ENCODE measurements at regions not wholly inside any gene's neighbourhood (a gene's known extent, or its start where the extent isn't known, plus 50 kb on each side); places are given as distances from the start of the nearest gene placed in this dataset.
"Not testable (repeated sequence)": the region's sequence is repeated elsewhere in the genome, so short reads cannot be mapped to it uniquely, and the experiment has no call there.

- H3K36me3 ChIP-seq, result no peaks in the 10 kb centered on the region
- no peaks in the 10 kb centered on the region for H3K9me3 ChIP-seq
- DNase-seq, result no peak
- no peak for TF ChIP-seq POLR2A (IDR thresholded peaks at IDR 0.05)
- peak in 1 of 6 experiments; percentile 8 for TF ChIP-seq CTCF (IDR thresholded peaks at IDR 0.05)
- H3K27me3 ChIP-seq, result no peaks in the 10 kb centered on the region
- intact Hi-C loops (cut with DNase I), result no loop called here
- no peak overlapping the region for H3K27ac ChIP-seq
- H3K4me1 ChIP-seq, result no peaks in the 10 kb centered on the region
- 18 to 25% methylated on average over 5 of the region's 5 CpGs for WGBS, 2 donors
- H3K4me3 ChIP-seq (replicated peaks in 1 of 3), result no peak overlapping the region
Observed at GRCh38 chr11:130979386-130979972, 63.2 kb upstream of the SNX19 start.

DNA sequence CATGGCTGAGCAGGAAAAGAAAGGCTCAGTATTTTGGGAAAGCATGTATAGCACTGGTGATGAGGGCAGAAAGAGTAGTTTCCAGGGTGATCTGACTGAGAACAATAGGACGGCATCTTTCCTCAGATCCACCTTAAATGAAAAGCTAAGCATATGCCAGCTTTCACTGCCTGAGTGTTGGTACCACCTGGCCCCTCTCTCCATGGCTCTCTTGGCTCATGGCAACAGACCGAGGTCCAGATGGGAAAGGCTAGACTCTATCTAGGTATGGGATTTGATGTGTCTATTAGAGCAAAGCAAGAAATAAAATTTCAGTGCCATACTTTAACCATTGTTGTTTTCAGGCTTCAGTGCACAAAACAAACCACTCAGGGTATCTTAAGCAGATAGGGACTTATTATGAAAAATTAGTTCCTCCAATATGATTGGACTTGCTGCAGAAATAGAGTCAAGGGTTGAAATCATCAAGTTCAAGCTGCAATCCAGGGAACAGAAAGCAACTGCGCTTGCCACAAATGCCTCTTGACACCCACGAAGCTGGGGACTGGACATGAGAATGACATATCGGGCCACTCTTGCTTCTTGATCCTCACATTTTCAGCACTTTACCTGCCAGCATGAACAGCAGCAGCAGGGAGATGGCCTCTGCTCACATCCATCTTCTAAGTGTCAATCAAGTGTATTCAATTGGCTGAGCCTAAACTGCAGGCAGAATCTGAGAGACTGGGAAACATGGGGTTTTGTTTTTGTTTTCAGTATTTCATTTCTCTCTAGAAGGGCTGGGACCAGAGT, 64.0 kb upstream of the SNX19 start:
- no peaks in the 10 kb centered on the region for H3K4me1 ChIP-seq
- no peak for DNase-seq
- intact Hi-C loops (cut with DNase I), result no loop called here
- WGBS, 2 donors, result 75 to 81% methylated on average over 5 of the region's 5 CpGs
- H3K4me3 ChIP-seq (replicated peaks in 1 of 3), result no peak overlapping the region
- no peaks in the 10 kb centered on the region for H3K9me3 ChIP-seq
- no peak for TF ChIP-seq CTCF (IDR thresholded peaks at IDR 0.05)
- no peak overlapping the region for H3K27ac ChIP-seq
- no peaks in the 10 kb centered on the region for H3K36me3 ChIP-seq
- H3K27me3 ChIP-seq, result no peaks in the 10 kb centered on the region

- H3K4me3 ChIP-seq (replicated peaks in 1 of 3); H3K36me3 ChIP-seq; intact Hi-C loops (cut with DNase I); H3K27me3 ChIP-seq; H3K4me1 ChIP-seq; H3K9me3 ChIP-seq; DNase-seq; H3K27ac ChIP-seq: not testable (repeated sequence)
- WGBS, 2 donors, result 96% methylated on average over 16 of the region's 16 CpGs
Observed at GRCh38 chr11:130984241-130984640, 68.0 kb upstream of the SNX19 start.

DNA sequence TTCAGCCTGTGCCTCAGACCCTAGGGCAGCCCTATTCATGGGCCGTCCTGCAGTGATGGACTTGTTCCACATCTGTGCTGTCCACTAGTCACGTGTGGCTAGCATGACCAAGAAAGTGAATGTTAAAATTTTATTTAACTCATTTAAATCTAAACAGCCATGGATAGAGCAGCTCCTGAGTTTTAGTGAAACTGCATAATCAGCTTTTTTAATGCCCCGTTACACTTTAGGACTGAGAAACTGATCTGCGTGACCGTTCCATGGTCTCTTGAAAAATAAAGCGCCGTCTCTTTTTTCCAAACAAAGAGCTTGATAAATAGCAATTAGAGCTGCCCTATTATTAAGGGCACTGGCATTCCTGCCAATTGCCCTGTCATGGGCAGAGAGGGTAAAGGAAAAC, 76.5 kb upstream of the SNX19 start:
- DNase-seq, result peak; percentile 25 to 47
- Histone ChIP-seq H3K36me3 (no peaks in the 10 kb centered on the region), H3K9me3 (no peaks in the 10 kb centered on the region), H3K4me1 (peaks cover 4 to 5% of the 10 kb centered on the region in 2 donors), H3K27ac (no peak overlapping the region), H3K27me3 (no peaks in the 10 kb centered on the region), H3K4me3 (replicated peaks in 1 of 3) (no peak overlapping the region)
- TF ChIP-seq POLR2A (IDR thresholded peaks at IDR 0.05), result no peak
- no peak for TF ChIP-seq CTCF (IDR thresholded peaks at IDR 0.05)
- WGBS, 2 donors, result 37 to 47% methylated on average over 7 of the region's 7 CpGs
- intact Hi-C loops (cut with DNase I), result no loop called here

GRCh38 chr11:130994043-130994442, 77.8 kb upstream of the SNX19 start:
- no peak overlapping the region for H3K4me3 ChIP-seq (replicated peaks in 1 of 3)
- TF ChIP-seq POLR2A (IDR thresholded peaks at IDR 0.05), result no peak
- no peak for TF ChIP-seq CTCF (IDR thresholded peaks at IDR 0.05)
- DNase-seq, result no peak
- no peaks in the 10 kb centered on the region for H3K36me3 ChIP-seq
- 93 to 94% methylated on average over 2 of the region's 2 CpGs for WGBS, 2 donors
- H3K4me1 ChIP-seq, result peaks cover 4 to 5% of the 10 kb centered on the region in 2 donors
- no peaks in the 10 kb centered on the region for H3K9me3 ChIP-seq
- no peaks in the 10 kb centered on the region for H3K27me3 ChIP-seq
- no peak overlapping the region for H3K27ac ChIP-seq
- intact Hi-C loops (cut with DNase I), result no loop called here

All from thyroid gland (tissue), 4 donors.